ENCODE measurements at regions not wholly inside any gene's neighbourhood (a gene's known extent, or its start where the extent isn't known, plus 50 kb on each side); places are given as distances from the start of the nearest gene placed in this dataset.

DNA sequence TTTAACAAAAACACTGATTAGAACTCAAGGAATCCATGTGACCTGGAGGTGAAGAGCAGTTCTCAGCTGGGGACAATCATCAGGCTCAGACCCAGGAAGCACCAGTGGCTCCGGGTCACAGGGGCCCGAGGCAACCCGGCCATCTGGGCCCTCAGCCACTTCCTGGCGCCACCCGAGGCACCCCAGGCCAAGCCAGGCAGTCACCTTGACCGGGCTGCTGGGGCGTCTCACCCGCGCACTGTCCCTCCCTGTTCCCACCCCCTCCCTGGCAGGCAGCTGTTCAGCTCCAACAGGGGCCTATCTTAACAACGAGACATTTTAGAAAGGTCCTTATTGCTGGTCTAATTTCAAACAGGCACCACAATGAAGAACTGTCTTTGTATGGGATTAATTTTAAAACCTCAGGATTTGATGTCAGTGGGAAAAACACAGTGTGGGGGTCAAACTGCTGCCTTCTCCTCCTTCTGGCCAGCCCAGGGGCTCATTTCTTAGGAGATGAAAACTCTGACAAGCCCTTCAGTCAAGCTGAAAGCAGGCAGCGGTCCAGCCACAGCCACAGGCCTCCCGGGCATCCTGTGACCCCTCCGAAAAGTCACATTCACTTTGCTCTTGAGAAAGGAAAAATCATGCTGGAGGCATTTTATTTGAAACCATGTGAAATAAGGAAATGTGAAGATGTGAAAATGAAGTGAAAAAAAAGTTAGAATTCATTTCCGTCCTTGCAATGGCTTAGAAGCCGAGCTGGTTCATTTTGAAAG, 83.3 kb downstream of the KCTD15 start:
- ChIA-PET CTCF (no interaction called here), POLR2A (no interaction called here)
- H3K9me3 Mint-ChIP-seq (ENCODE audit: unreplicated experiment): no peaks in the 10 kb centered on the region
- Histone ChIP-seq H3K4me3 (ENCODE audit: low read depth, low read length) (no peak overlapping the region), H3K27me3 (replicated peaks; ENCODE audit: control insufficient read depth, insufficient read depth, low read length) (no peaks in the 10 kb centered on the region), H3K36me3 (ENCODE audit: control insufficient read depth, insufficient read depth, low read length) (no peaks in the 10 kb centered on the region), H3K4me1 (no peaks in the 10 kb centered on the region), H3K9me3 (no peaks in the 10 kb centered on the region)
- peaks cover 7% of the 10 kb centered on the region for H3K4me1 Mint-ChIP-seq (ENCODE audit: low read depth, unreplicated experiment)
- intact Hi-C loops (cut with micrococcal nuclease; ENCODE audit: unreplicated experiment): no loop called here
- no peak overlapping the region for H3K4me3 Mint-ChIP-seq (ENCODE audit: unreplicated experiment)
- BruUV-seq (replicated peaks): no TSS peak
- TF ChIP-seq, protein P1, sequence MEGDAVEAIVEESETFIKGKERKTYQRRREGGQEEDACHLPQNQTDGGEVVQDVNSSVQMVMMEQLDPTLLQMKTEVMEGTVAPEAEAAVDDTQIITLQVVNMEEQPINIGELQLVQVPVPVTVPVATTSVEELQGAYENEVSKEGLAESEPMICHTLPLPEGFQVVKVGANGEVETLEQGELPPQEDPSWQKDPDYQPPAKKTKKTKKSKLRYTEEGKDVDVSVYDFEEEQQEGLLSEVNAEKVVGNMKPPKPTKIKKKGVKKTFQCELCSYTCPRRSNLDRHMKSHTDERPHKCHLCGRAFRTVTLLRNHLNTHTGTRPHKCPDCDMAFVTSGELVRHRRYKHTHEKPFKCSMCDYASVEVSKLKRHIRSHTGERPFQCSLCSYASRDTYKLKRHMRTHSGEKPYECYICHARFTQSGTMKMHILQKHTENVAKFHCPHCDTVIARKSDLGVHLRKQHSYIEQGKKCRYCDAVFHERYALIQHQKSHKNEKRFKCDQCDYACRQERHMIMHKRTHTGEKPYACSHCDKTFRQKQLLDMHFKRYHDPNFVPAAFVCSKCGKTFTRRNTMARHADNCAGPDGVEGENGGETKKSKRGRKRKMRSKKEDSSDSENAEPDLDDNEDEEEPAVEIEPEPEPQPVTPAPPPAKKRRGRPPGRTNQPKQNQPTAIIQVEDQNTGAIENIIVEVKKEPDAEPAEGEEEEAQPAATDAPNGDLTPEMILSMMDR (IDR thresholded peaks at IDR 0.05; ENCODE audit: insufficient read depth in 1 of 2, low read depth in 1 of 2, low read length in 1 of 2, severe bottlenecking in 1 of 2, unreplicated experiment in 1 of 2): no peak
- peaks cover 3% of the 10 kb centered on the region for H3K27me3 Mint-ChIP-seq (ENCODE audit: insufficient read depth, unreplicated experiment)
- H3K27ac Mint-ChIP-seq (ENCODE audit: unreplicated experiment): no peak overlapping the region
- H3K36me3 Mint-ChIP-seq (ENCODE audit: insufficient read depth, unreplicated experiment): no peaks in the 10 kb centered on the region
- DNase-seq: no peak

DNA sequence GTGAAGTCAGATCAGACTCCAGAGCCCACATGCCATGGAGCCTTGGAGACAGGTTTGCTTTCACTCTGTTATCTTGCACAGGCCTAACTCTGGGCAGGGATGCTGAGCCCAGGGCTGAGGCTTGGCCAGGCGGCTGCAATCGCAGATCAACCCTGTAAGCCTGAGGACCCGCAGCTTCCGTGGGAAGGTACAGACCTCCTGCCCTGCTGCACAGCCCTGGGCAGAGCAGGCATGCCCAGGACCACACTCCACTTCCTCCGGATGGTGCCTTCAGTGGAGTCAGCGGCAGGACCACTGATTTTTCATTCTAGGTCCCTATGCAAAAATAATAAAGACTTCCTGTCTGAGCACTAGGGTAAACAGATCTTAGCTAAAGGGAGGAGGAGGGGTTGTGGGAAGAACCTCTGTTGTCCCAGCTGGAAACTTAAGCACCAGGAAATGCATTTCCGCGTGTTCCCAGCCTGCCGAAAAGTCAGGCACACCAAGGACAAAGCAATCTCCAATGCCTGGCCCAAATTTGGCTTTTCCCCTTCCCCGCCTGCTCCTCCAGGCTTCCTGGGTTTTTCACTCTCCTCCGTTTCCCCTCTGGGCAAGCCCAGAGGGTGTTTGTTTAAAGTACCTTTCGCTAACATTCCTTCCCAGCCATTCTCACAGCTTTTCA, 87.3 kb downstream of the KCTD15 start:
- Mint-ChIP-seq H3K4me3 (ENCODE audit: unreplicated experiment) (peak overlapping the region; percentile 31), H3K27me3 (ENCODE audit: insufficient read depth, unreplicated experiment) (no peaks in the 10 kb centered on the region), H3K27ac (ENCODE audit: unreplicated experiment) (no peak overlapping the region), H3K9me3 (ENCODE audit: unreplicated experiment) (no peaks in the 10 kb centered on the region), H3K36me3 (ENCODE audit: insufficient read depth, unreplicated experiment) (no peaks in the 10 kb centered on the region), H3K4me1 (ENCODE audit: low read depth, unreplicated experiment) (peaks cover 7% of the 10 kb centered on the region)
- ChIA-PET CTCF (no interaction called here), POLR2A (no interaction called here)
- Histone ChIP-seq H3K36me3 (ENCODE audit: control insufficient read depth, insufficient read depth, low read length) (no peaks in the 10 kb centered on the region), H3K9me3 (no peaks in the 10 kb centered on the region), H3K27me3 (replicated peaks; ENCODE audit: control insufficient read depth, insufficient read depth, low read length) (no peaks in the 10 kb centered on the region), H3K4me1 (no peaks in the 10 kb centered on the region), H3K4me3 (ENCODE audit: low read depth, low read length) (peak overlapping the region; percentile 11; the same call in 1 of the 2 replicates)
- TF ChIP-seq, protein P1 (IDR thresholded peaks at IDR 0.05; ENCODE audit: insufficient read depth in 1 of 2, low read depth in 1 of 2, low read length in 1 of 2, severe bottlenecking in 1 of 2, unreplicated experiment in 1 of 2): no peak
- intact Hi-C loops (cut with micrococcal nuclease; ENCODE audit: unreplicated experiment): no loop called here
- no TSS peak for BruUV-seq (replicated peaks)
- DNase-seq: no peak

DNA sequence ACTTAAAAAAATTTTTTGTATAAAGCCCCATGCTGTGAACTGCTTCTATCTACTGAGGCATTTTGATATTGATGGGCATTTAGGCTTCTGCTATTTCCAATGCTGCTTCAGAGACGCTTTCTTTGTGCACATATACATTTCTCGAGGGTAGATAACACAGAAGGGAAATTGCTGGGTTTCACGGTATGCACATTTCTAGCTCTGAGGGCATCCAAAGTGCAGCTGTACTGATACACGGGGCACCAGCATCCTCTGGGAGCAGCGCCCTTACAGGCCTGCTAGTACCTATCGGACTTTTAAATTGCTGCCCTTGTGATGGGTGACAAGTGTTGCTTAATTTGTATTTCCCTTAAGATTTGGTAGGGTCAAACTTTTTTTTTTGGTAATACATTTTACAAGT, 88.6 kb downstream of the KCTD15 start:
- no peaks in the 10 kb centered on the region for H3K27me3 ChIP-seq (replicated peaks; ENCODE audit: control insufficient read depth, insufficient read depth, low read length)
- Mint-ChIP-seq H3K4me1 (ENCODE audit: low read depth, unreplicated experiment) (peaks cover 7% of the 10 kb centered on the region), H3K4me3 (ENCODE audit: unreplicated experiment) (no peak overlapping the region), H3K9me3 (ENCODE audit: unreplicated experiment) (no peaks in the 10 kb centered on the region), H3K36me3 (ENCODE audit: insufficient read depth, unreplicated experiment) (no peaks in the 10 kb centered on the region), H3K27me3 (ENCODE audit: insufficient read depth, unreplicated experiment) (no peaks in the 10 kb centered on the region), H3K27ac (ENCODE audit: unreplicated experiment) (no peak overlapping the region)
- DNase-seq: no peak
- POLR2A ChIA-PET: no interaction called here
- intact Hi-C loops (cut with micrococcal nuclease; ENCODE audit: unreplicated experiment): no loop called here
- no TSS peak for BruUV-seq (replicated peaks)
- H3K9me3 ChIP-seq: no peaks in the 10 kb centered on the region
- CTCF ChIA-PET: no interaction called here
- no peaks in the 10 kb centered on the region for H3K36me3 ChIP-seq (ENCODE audit: control insufficient read depth, insufficient read depth, low read length)
- TF ChIP-seq, protein P1 (IDR thresholded peaks at IDR 0.05; ENCODE audit: insufficient read depth in 1 of 2, low read depth in 1 of 2, low read length in 1 of 2, severe bottlenecking in 1 of 2, unreplicated experiment in 1 of 2): no peak
- H3K4me3 ChIP-seq (ENCODE audit: low read depth, low read length): no peak overlapping the region
- no peaks in the 10 kb centered on the region for H3K4me1 ChIP-seq

Data from Caco-2 (cell line).